MCF 10A (cell line): ENCODE measurements at regions not wholly inside any gene's neighbourhood (a gene's known extent, or its start where the extent isn't known, plus 50 kb on each side); places are given as distances from the start of the nearest gene placed in this dataset.

Experiments
- BruUV-seq: library from RNA; stranded (reverse); fragments of 400-500 nt; replicated peaks from 2 replicates; lab custom pipeline; 2021; lab: Mats Ljungman, UMichigan
- CTCF ChIA-PET: fragments of 300-600 bp; sonication (Branson Sonifier 250); formaldehyde crosslinking; extraction: SDS; loops from one replicate; lab custom pipeline; 2021; ENCODE audit warnings: antibody characterized with exemption, inconsistent platforms; lab: Yijun Ruan, JAX
- POLR2A ChIA-PET: fragments of 300-600, 350-650 bp; sonication (Branson Sonifier 250); formaldehyde crosslinking; extraction: SDS; loops from one replicate; lab custom pipeline; 2020; ENCODE audit warnings: antibody characterized with exemption, inconsistent platforms; lab: Yijun Ruan, JAX
- DNase-seq: peaks from one replicate; pipeline ENCODE4 v3.0.0-alpha.2; 2018; ENCODE audit not compliant: unreplicated experiment
- H3K27ac Mint-ChIP-seq: one replicate; pipeline ENCODE4 v1.8.0; 2022; ENCODE audit warnings: mild to moderate bottlenecking, low read depth, mixed read lengths; ENCODE audit not compliant: unreplicated experiment
- H3K27me3 Mint-ChIP-seq: one replicate; pipeline ENCODE4 v1.8.0; 2022; ENCODE audit warnings: mixed read lengths; ENCODE audit not compliant: insufficient read depth, unreplicated experiment
- H3K36me3 Mint-ChIP-seq: one replicate; pipeline ENCODE4 v1.8.0; 2022; ENCODE audit warnings: mild to moderate bottlenecking, moderate library complexity, mixed read lengths; ENCODE audit not compliant: insufficient read depth, unreplicated experiment
- H3K4me1 Mint-ChIP-seq: one replicate; pipeline ENCODE4 v1.8.0; 2022; ENCODE audit warnings: mixed read lengths; ENCODE audit not compliant: insufficient read depth, unreplicated experiment
- H3K4me3 Mint-ChIP-seq: one replicate; pipeline ENCODE4 v1.8.0; 2022; ENCODE audit warnings: mild to moderate bottlenecking, moderate library complexity, mixed read lengths; ENCODE audit not compliant: unreplicated experiment
- H3K9me3 Mint-ChIP-seq: one replicate; pipeline ENCODE4 v1.8.0; 2022; ENCODE audit warnings: mixed read lengths; ENCODE audit not compliant: unreplicated experiment
- intact Hi-C: fragments of 100-400 bp; cut with micrococcal nuclease; formaldehyde crosslinking; loops from 2 replicates; pipeline ENCODE4 v1.14.1; 2022
- TF ChIP-seq, protein P1 (sequence below): fragments of 200-600 bp; IDR thresholded peaks from one replicate; pipeline ENCODE4 v1.8.0; 2022; ENCODE audit warnings: antibody characterized with exemption, mild to moderate bottlenecking; ENCODE audit not compliant: unreplicated experiment

GRCh38 chr3:117485841-117486240 lies 776.3 kb downstream of the TUSC7 start:
- no peak for DNase-seq
- intact Hi-C loops = no loop called here
- no peaks in the 10 kb centered on the region for H3K9me3 Mint-ChIP-seq
- BruUV-seq = no TSS peak
- TF ChIP-seq, protein P1, sequence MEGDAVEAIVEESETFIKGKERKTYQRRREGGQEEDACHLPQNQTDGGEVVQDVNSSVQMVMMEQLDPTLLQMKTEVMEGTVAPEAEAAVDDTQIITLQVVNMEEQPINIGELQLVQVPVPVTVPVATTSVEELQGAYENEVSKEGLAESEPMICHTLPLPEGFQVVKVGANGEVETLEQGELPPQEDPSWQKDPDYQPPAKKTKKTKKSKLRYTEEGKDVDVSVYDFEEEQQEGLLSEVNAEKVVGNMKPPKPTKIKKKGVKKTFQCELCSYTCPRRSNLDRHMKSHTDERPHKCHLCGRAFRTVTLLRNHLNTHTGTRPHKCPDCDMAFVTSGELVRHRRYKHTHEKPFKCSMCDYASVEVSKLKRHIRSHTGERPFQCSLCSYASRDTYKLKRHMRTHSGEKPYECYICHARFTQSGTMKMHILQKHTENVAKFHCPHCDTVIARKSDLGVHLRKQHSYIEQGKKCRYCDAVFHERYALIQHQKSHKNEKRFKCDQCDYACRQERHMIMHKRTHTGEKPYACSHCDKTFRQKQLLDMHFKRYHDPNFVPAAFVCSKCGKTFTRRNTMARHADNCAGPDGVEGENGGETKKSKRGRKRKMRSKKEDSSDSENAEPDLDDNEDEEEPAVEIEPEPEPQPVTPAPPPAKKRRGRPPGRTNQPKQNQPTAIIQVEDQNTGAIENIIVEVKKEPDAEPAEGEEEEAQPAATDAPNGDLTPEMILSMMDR = no peak
- POLR2A ChIA-PET = no interaction called here
- CTCF ChIA-PET = interaction anchor here (0.7 to 1.1 kb wide), 2 partner anchors 12 to 40 kb away, joined by 3 to 4 read pairs; no protein-coding TSS in a partner anchor
- no peak overlapping the region for H3K27ac Mint-ChIP-seq
- peaks cover 16% of the 10 kb centered on the region for H3K27me3 Mint-ChIP-seq
- H3K4me1 Mint-ChIP-seq = no peaks in the 10 kb centered on the region
- H3K4me3 Mint-ChIP-seq = no peak overlapping the region
- peaks cover 6% of the 10 kb centered on the region for H3K36me3 Mint-ChIP-seq

DNA sequence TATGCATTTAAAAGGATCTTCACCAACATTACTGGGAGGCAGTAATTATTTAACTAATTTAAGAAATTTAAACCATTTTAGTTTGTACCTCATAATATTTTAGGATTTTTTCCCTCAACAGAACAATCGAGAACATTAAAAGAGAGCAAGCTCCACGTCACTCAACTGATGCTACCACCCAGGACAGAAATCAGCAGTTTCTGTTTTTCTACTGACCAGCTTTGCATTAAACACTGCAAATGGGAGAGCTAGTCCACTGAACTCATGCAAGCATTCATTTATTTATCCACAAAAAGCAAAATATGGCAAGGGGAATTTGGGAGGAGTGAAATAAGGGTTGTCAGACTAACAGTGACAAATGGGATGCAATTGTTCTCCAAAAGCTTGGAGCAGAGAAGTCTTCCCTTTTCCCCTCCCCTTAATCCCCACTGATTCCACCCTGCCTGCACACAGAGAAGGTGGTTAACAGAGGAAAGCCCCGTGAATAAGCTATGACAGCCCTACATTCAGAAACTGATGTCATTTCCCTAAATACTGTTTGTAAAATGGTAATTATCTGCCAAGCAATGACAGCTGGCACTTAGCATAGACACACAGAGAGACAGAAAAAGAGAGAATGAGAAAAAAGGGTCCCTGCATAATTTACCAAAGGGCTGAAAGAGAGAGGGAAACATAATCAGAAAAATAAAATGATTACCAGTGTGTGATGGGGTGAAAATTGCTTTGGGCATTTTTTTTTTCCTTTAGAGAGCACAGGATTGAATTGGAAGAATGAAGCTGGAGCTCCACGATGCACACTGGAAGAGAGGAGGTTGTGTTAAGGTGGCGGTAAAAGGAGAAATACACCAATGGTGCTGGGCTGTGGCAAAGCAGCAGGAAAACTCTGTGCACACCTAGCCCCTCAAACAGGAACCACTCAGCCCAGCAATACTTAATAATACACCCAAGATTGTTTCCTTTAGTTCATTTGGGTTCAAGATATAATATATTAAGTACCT lies 777.4 kb downstream of the TUSC7 start:
- intact Hi-C loops = no loop called here
- TF ChIP-seq, protein P1 = no peak
- H3K4me1 Mint-ChIP-seq = no peaks in the 10 kb centered on the region
- peaks cover 16% of the 10 kb centered on the region for H3K27me3 Mint-ChIP-seq
- H3K27ac Mint-ChIP-seq = no peak overlapping the region
- H3K4me3 Mint-ChIP-seq = no peak overlapping the region
- POLR2A ChIA-PET = interaction anchor here (1.0 kb wide), 1 partner anchor 136 kb away, joined by 3 read pairs; no protein-coding TSS in a partner anchor
- DNase-seq = no peak
- CTCF ChIA-PET = interaction anchor here (0.7 to 1.1 kb wide), 2 partner anchors 39 to 885 kb away, joined by 3 to 4 read pairs; no protein-coding TSS in a partner anchor
- no TSS peak for BruUV-seq
- no peaks in the 10 kb centered on the region for H3K9me3 Mint-ChIP-seq
- H3K36me3 Mint-ChIP-seq = peaks cover 6% of the 10 kb centered on the region

- TF ChIP-seq, protein P1 = no peak
- ChIA-PET POLR2A (interaction anchor here (0.6 kb wide), 1 partner anchor 141 kb away, joined by 4 read pairs; no protein-coding TSS in a partner anchor), CTCF (no interaction called here)
- H3K27me3 Mint-ChIP-seq = peaks cover 16% of the 10 kb centered on the region
- H3K4me3 Mint-ChIP-seq = no peak overlapping the region
- H3K9me3 Mint-ChIP-seq = no peaks in the 10 kb centered on the region
- intact Hi-C loops = no loop called here
- DNase-seq = no peak
- H3K36me3 Mint-ChIP-seq = peaks cover 6% of the 10 kb centered on the region
- no peak overlapping the region for H3K27ac Mint-ChIP-seq
- no TSS peak for BruUV-seq
- H3K4me1 Mint-ChIP-seq = no peaks in the 10 kb centered on the region
These were observed 779.4 kb downstream of the TUSC7 start for GRCh38 chr3:117488983-117489382.

DNA sequence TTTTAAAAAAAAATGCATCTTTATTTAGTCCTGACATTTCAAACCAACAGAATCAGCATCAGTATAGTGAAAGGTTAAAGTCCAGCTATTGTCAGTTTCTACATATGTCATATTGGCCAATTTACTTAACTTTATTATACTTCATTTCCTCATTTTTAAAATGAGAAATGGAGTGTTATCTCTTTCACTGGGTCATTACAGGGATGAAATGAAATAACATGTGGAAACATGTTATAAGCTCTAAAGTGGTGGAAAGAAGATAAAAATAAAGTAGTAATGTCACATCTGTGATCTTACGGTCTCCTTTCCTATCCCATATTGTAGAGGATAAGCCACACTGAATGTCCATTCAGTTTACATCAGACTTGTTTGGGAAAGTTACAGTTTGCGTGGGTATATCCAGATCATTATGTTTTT lies 780.1 kb downstream of the TUSC7 start:
- Mint-ChIP-seq H3K4me3 (no peak overlapping the region), H3K27ac (no peak overlapping the region), H3K9me3 (no peaks in the 10 kb centered on the region), H3K36me3 (peaks cover 6% of the 10 kb centered on the region), H3K4me1 (no peaks in the 10 kb centered on the region), H3K27me3 (peaks cover 16% of the 10 kb centered on the region)
- ChIA-PET CTCF (interaction anchor here (0.6 kb wide), 1 partner anchor 8 kb away, joined by 3 read pairs; no protein-coding TSS in a partner anchor), POLR2A (no interaction called here)
- no TSS peak for BruUV-seq
- intact Hi-C loops = no loop called here
- TF ChIP-seq, protein P1 = no peak
- DNase-seq = no peak
